ENCODE measurements at regions not wholly inside any gene's neighbourhood (a gene's known extent, or its start where the extent isn't known, plus 50 kb on each side); places are given as distances from the start of the nearest gene placed in this dataset.

DNA sequence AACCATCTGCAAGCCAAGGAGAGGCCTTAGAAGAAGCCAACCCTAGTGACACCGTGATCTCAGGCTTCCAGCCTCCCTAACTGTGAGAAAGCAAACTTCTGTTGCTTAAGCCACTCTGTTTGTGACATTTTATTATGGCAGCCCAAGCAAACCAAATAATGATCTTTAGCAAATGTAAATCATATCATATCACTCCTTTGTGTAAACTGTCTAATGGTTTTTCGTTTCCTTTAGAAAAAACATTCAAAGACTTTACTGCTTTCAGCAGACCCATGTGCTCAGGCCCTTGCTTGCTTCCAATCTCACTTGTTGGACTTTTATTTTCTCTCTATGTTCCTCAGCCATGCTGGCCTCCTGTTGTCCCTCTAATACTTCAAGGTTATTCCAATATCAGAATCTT, 192.2 kb upstream of the HS3ST1 start:
- Histone ChIP-seq H3K9ac (ENCODE audit: low read depth, low read length) (no peak overlapping the region), H3K27me3 (ENCODE audit: control insufficient read depth, insufficient read depth, low read length) (no peaks in the 10 kb centered on the region), H3K36me3 (ENCODE audit: control insufficient read depth, insufficient read depth, low read length) (no peaks in the 10 kb centered on the region), H3K4me1 (ENCODE audit: control insufficient read depth, insufficient read depth, low read length) (no peaks in the 10 kb centered on the region), H3K9me3 (ENCODE audit: control insufficient read depth, insufficient read depth, low read length) (no peaks in the 10 kb centered on the region), H3K4me3 (ENCODE audit: low read depth, low read length) (no peak overlapping the region)

GRCh38 chr4:11618666-11619282, 190.1 kb upstream of the HS3ST1 start:
- H3K9ac ChIP-seq (ENCODE audit: low read depth, low read length) = no peak overlapping the region
- H3K27me3 ChIP-seq (ENCODE audit: control insufficient read depth, insufficient read depth, low read length) = no peaks in the 10 kb centered on the region
- no peaks in the 10 kb centered on the region for H3K9me3 ChIP-seq (ENCODE audit: control insufficient read depth, insufficient read depth, low read length)
- no peaks in the 10 kb centered on the region for H3K4me1 ChIP-seq (ENCODE audit: control insufficient read depth, insufficient read depth, low read length)
- no peak overlapping the region for H3K4me3 ChIP-seq (ENCODE audit: low read depth, low read length)
- no peaks in the 10 kb centered on the region for H3K36me3 ChIP-seq (ENCODE audit: control insufficient read depth, insufficient read depth, low read length)

GRCh38 chr4:11616856-11617255, 188.2 kb upstream of the HS3ST1 start:
- Histone ChIP-seq H3K9me3 (ENCODE audit: control insufficient read depth, insufficient read depth, low read length) (no peaks in the 10 kb centered on the region), H3K4me1 (ENCODE audit: control insufficient read depth, insufficient read depth, low read length) (no peaks in the 10 kb centered on the region), H3K27me3 (ENCODE audit: control insufficient read depth, insufficient read depth, low read length) (no peaks in the 10 kb centered on the region), H3K4me3 (ENCODE audit: low read depth, low read length) (no peak overlapping the region), H3K9ac (ENCODE audit: low read depth, low read length) (no peak overlapping the region), H3K36me3 (ENCODE audit: control insufficient read depth, insufficient read depth, low read length) (no peaks in the 10 kb centered on the region)

- no peak overlapping the region for H3K9ac ChIP-seq (ENCODE audit: low read depth, low read length)
- no peak overlapping the region for H3K4me3 ChIP-seq (ENCODE audit: low read depth, low read length)
- no peaks in the 10 kb centered on the region for H3K36me3 ChIP-seq (ENCODE audit: control insufficient read depth, insufficient read depth, low read length)
- H3K4me1 ChIP-seq (ENCODE audit: control insufficient read depth, insufficient read depth, low read length) = no peaks in the 10 kb centered on the region
- no peaks in the 10 kb centered on the region for H3K9me3 ChIP-seq (ENCODE audit: control insufficient read depth, insufficient read depth, low read length)
- H3K27me3 ChIP-seq (ENCODE audit: control insufficient read depth, insufficient read depth, low read length) = no peaks in the 10 kb centered on the region
Observed at GRCh38 chr4:11615601-11616000, 186.9 kb upstream of the HS3ST1 start.

DNA sequence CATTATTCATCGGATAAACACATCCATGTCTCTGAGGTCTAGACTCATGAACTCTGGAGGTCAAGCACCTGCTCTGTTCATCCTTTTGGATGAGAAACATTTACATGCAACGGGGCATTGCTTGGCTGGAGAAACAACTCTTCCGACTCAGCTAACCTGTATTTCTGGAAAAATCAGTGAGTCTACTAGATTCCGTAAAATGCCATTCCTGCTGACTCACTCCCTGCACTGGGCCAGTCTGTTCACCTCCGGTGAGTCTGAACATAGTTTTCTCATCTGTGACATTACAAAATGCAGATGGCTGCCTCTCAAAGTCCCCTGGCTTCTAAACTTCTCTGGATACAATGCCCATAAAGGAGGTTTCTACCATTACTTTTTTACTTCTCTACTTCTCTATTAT, 185.7 kb upstream of the HS3ST1 start:
- Histone ChIP-seq H3K9me3 (ENCODE audit: control insufficient read depth, insufficient read depth, low read length) (no peaks in the 10 kb centered on the region), H3K36me3 (ENCODE audit: control insufficient read depth, insufficient read depth, low read length) (no peaks in the 10 kb centered on the region), H3K4me1 (ENCODE audit: control insufficient read depth, insufficient read depth, low read length) (no peaks in the 10 kb centered on the region), H3K9ac (ENCODE audit: low read depth, low read length) (no peak overlapping the region), H3K27me3 (ENCODE audit: control insufficient read depth, insufficient read depth, low read length) (no peaks in the 10 kb centered on the region), H3K4me3 (ENCODE audit: low read depth, low read length) (no peak overlapping the region)

DNA sequence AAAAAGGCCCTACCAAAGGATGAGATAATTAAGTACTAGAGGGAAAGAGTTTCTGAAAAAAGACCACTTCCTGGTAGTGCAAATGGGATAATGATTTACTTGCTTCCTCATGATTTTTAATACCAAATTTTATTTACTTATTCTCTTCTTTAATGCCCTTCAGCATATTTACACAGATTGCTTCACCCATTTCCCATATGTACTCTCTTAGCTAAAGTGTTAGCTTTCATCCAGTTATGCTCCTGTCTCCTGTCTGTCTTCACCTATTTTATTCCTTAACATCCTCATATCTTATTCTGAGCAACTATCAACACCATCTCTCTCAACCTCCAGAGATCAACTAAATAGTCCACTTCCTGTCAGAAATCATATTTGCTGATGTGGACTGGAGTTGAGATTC, 183.2 kb upstream of the HS3ST1 start:
- no peaks in the 10 kb centered on the region for H3K36me3 ChIP-seq (ENCODE audit: control insufficient read depth, insufficient read depth, low read length)
- no peaks in the 10 kb centered on the region for H3K4me1 ChIP-seq (ENCODE audit: control insufficient read depth, insufficient read depth, low read length)
- H3K9me3 ChIP-seq (ENCODE audit: control insufficient read depth, insufficient read depth, low read length) = no peaks in the 10 kb centered on the region
- no peaks in the 10 kb centered on the region for H3K27me3 ChIP-seq (ENCODE audit: control insufficient read depth, insufficient read depth, low read length)
- H3K4me3 ChIP-seq (ENCODE audit: low read depth, low read length) = no peak overlapping the region
- H3K9ac ChIP-seq (ENCODE audit: low read depth, low read length) = no peak overlapping the region

GRCh38 chr4:11609751-11610150, 181.1 kb upstream of the HS3ST1 start:
- Histone ChIP-seq H3K27me3 (ENCODE audit: control insufficient read depth, insufficient read depth, low read length) (no peaks in the 10 kb centered on the region), H3K36me3 (ENCODE audit: control insufficient read depth, insufficient read depth, low read length) (no peaks in the 10 kb centered on the region), H3K4me3 (ENCODE audit: low read depth, low read length) (no peak overlapping the region), H3K9ac (ENCODE audit: low read depth, low read length) (no peak overlapping the region), H3K9me3 (ENCODE audit: control insufficient read depth, insufficient read depth, low read length) (no peaks in the 10 kb centered on the region), H3K4me1 (ENCODE audit: control insufficient read depth, insufficient read depth, low read length) (no peaks in the 10 kb centered on the region)

GRCh38 chr4:11608992-11609391, 180.3 kb upstream of the HS3ST1 start:
- Histone ChIP-seq H3K4me3 (ENCODE audit: low read depth, low read length) (no peak overlapping the region), H3K4me1 (ENCODE audit: control insufficient read depth, insufficient read depth, low read length) (no peaks in the 10 kb centered on the region), H3K9ac (ENCODE audit: low read depth, low read length) (no peak overlapping the region), H3K27me3 (ENCODE audit: control insufficient read depth, insufficient read depth, low read length) (no peaks in the 10 kb centered on the region), H3K36me3 (ENCODE audit: control insufficient read depth, insufficient read depth, low read length) (no peaks in the 10 kb centered on the region), H3K9me3 (ENCODE audit: control insufficient read depth, insufficient read depth, low read length) (no peaks in the 10 kb centered on the region)

GRCh38 chr4:11606078-11606477, 177.4 kb upstream of the HS3ST1 start:
- peaks cover 4% of the 10 kb centered on the region for H3K4me1 ChIP-seq (ENCODE audit: control insufficient read depth, insufficient read depth, low read length)
- no peaks in the 10 kb centered on the region for H3K36me3 ChIP-seq (ENCODE audit: control insufficient read depth, insufficient read depth, low read length)
- H3K27me3 ChIP-seq (ENCODE audit: control insufficient read depth, insufficient read depth, low read length) = no peaks in the 10 kb centered on the region
- no peak overlapping the region for H3K9ac ChIP-seq (ENCODE audit: low read depth, low read length)
- H3K4me3 ChIP-seq (ENCODE audit: low read depth, low read length) = no peak overlapping the region
- H3K9me3 ChIP-seq (ENCODE audit: control insufficient read depth, insufficient read depth, low read length) = no peaks in the 10 kb centered on the region

- no peaks in the 10 kb centered on the region for H3K36me3 ChIP-seq (ENCODE audit: control insufficient read depth, insufficient read depth, low read length)
- no peaks in the 10 kb centered on the region for H3K27me3 ChIP-seq (ENCODE audit: control insufficient read depth, insufficient read depth, low read length)
- H3K9ac ChIP-seq (ENCODE audit: low read depth, low read length) = no peak overlapping the region
- H3K4me1 ChIP-seq (ENCODE audit: control insufficient read depth, insufficient read depth, low read length) = peaks cover 4% of the 10 kb centered on the region
- H3K9me3 ChIP-seq (ENCODE audit: control insufficient read depth, insufficient read depth, low read length) = no peaks in the 10 kb centered on the region
- no peak overlapping the region for H3K4me3 ChIP-seq (ENCODE audit: low read depth, low read length)
Observed at GRCh38 chr4:11605597-11605996, 176.9 kb upstream of the HS3ST1 start.

GRCh38 chr4:11604821-11605220, 176.1 kb upstream of the HS3ST1 start:
- H3K27me3 ChIP-seq (ENCODE audit: control insufficient read depth, insufficient read depth, low read length) = no peaks in the 10 kb centered on the region
- H3K9ac ChIP-seq (ENCODE audit: low read depth, low read length) = no peak overlapping the region
- H3K4me3 ChIP-seq (ENCODE audit: low read depth, low read length) = no peak overlapping the region
- H3K9me3 ChIP-seq (ENCODE audit: control insufficient read depth, insufficient read depth, low read length) = no peaks in the 10 kb centered on the region
- H3K4me1 ChIP-seq (ENCODE audit: control insufficient read depth, insufficient read depth, low read length) = peaks cover 4% of the 10 kb centered on the region
- no peaks in the 10 kb centered on the region for H3K36me3 ChIP-seq (ENCODE audit: control insufficient read depth, insufficient read depth, low read length)

DNA sequence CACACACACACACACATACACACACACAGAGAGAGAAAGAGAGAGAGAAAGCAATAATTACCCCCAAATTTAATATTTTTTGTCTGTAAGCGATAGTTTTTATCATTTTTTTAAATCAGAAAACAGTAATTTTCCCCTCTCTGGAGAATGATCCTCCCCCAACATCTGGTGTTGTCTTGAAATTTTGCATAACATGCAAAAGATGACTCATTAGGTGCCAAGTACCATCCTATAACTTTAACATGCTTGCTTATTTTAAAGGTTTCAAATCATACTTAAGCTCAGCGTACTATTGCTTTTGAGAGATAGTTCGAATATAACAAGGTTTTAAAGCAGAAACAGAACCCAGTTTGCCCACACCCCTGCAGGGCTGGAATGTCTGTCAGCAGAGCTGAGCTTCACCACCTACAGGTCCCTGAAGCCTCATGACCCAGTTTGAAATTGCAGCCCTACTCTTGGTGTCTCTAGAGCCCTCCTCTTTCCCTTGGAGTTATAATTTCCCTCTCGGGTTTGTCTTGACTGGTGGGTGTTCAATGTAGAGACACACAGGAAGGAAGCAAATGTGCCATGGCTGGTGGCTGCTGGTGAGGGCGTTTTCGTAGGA, 175.0 kb upstream of the HS3ST1 start:
- no peak overlapping the region for H3K4me3 ChIP-seq (ENCODE audit: low read depth, low read length)
- H3K9ac ChIP-seq (ENCODE audit: low read depth, low read length) = no peak overlapping the region
- no peaks in the 10 kb centered on the region for H3K27me3 ChIP-seq (ENCODE audit: control insufficient read depth, insufficient read depth, low read length)
- no peaks in the 10 kb centered on the region for H3K9me3 ChIP-seq (ENCODE audit: control insufficient read depth, insufficient read depth, low read length)
- peaks cover 4% of the 10 kb centered on the region for H3K4me1 ChIP-seq (ENCODE audit: control insufficient read depth, insufficient read depth, low read length)
- no peaks in the 10 kb centered on the region for H3K36me3 ChIP-seq (ENCODE audit: control insufficient read depth, insufficient read depth, low read length)

Data from iPS-15b (cell line).